Activated CD8-positive, alpha-beta memory T cell treated with anti-CD3 and anti-CD28 coated beads, Interleukin-2, amount 50 U/mL, for 48 hours (primary cell): ENCODE measurements at regions not wholly inside any gene's neighbourhood (a gene's known extent, or its start where the extent isn't known, plus 50 kb on each side); places are given as distances from the start of the nearest gene placed in this dataset.
"Not testable (repeated sequence)": the region's sequence is repeated elsewhere in the genome, so short reads cannot be mapped to it uniquely, and the experiment has no call there.

ENCODE experiments used
- DNase-seq: peaks from one replicate; pipeline ENCODE4 v3.0.0-alpha.2; 2020

- no peak for DNase-seq
Measured at GRCh38 chr4:78660559-78660958, 109.0 kb downstream of the ANXA3 start.

GRCh38 chr4:78661086-78661690 is 109.6 kb downstream of the ANXA3 start:
- no peak for DNase-seq

GRCh38 chr4:78661921-78662521 is 110.5 kb downstream of the ANXA3 start:
- DNase-seq: no peak

- no peak for DNase-seq
Measured at GRCh38 chr4:78662658-78663057, 111.1 kb downstream of the ANXA3 start.

- not testable (repeated sequence) for DNase-seq
Measured at GRCh38 chr4:78664296-78664695, 111.9 kb upstream of the BMP2K start.

GRCh38 chr4:78665216-78665770 is 110.9 kb upstream of the BMP2K start:
- DNase-seq: no peak

- DNase-seq: no peak
Measured at GRCh38 chr4:78666830-78667258, 109.3 kb upstream of the BMP2K start.

GRCh38 chr4:78667325-78667724 is 108.8 kb upstream of the BMP2K start:
- no peak for DNase-seq

GRCh38 chr4:78667764-78668163 is 108.4 kb upstream of the BMP2K start:
- no peak for DNase-seq

- DNase-seq: no peak
Measured at GRCh38 chr4:78669453-78669852, 106.7 kb upstream of the BMP2K start.

GRCh38 chr4:78671903-78672815 is 104.0 kb upstream of the BMP2K start:
- no peak for DNase-seq

GRCh38 chr4:78673337-78673736 is 102.8 kb upstream of the BMP2K start:
- DNase-seq: no peak

- no peak for DNase-seq
Measured at GRCh38 chr4:78675325-78675724, 100.8 kb upstream of the BMP2K start.

- DNase-seq: no peak
Measured at GRCh38 chr4:78682070-78682469, 94.1 kb upstream of the BMP2K start.

- no peak for DNase-seq
Measured at GRCh38 chr4:78683352-78683751, 92.8 kb upstream of the BMP2K start.

- DNase-seq: no peak
Measured at GRCh38 chr4:78684325-78685079, 91.6 kb upstream of the BMP2K start.

GRCh38 chr4:78687818-78688217 is 88.3 kb upstream of the BMP2K start:
- no peak for DNase-seq

- no peak for DNase-seq
Measured at GRCh38 chr4:78688366-78688765, 87.8 kb upstream of the BMP2K start.

GRCh38 chr4:78689261-78689660 is 86.9 kb upstream of the BMP2K start:
- DNase-seq: no peak

GRCh38 chr4:78689700-78690323 is 86.3 kb upstream of the BMP2K start:
- no peak for DNase-seq

- DNase-seq: no peak
Measured at GRCh38 chr4:78691334-78691754, 84.8 kb upstream of the BMP2K start.
